ENCODE measurements at regions not wholly inside any gene's neighbourhood (a gene's known extent, or its start where the extent isn't known, plus 50 kb on each side); places are given as distances from the start of the nearest gene placed in this dataset.

- Mint-ChIP-seq H3K27ac (no peak overlapping the region), H3K36me3 (no peaks in the 10 kb centered on the region), H3K4me1 (peaks cover 11% of the 10 kb centered on the region), H3K9me3 (no peaks in the 10 kb centered on the region), H3K4me3 (no peak overlapping the region), H3K27me3 (peaks cover 11% of the 10 kb centered on the region)
- no peak for DNase-seq
Observed at GRCh38 chr20:36098364-36098763, 56.2 kb upstream of the EPB41L1 start.

GRCh38 chr20:36099106-36099505 lies 55.4 kb upstream of the EPB41L1 start:
- no peaks in the 10 kb centered on the region for H3K36me3 Mint-ChIP-seq
- H3K27ac Mint-ChIP-seq: no peak overlapping the region
- H3K9me3 Mint-ChIP-seq: no peaks in the 10 kb centered on the region
- H3K27me3 Mint-ChIP-seq: peaks cover 4% of the 10 kb centered on the region
- peaks cover 8% of the 10 kb centered on the region for H3K4me1 Mint-ChIP-seq
- no peak for DNase-seq
- H3K4me3 Mint-ChIP-seq: no peak overlapping the region

- no peak overlapping the region for H3K27ac Mint-ChIP-seq
- no peaks in the 10 kb centered on the region for H3K27me3 Mint-ChIP-seq
- no peak for DNase-seq
- H3K4me1 Mint-ChIP-seq: peaks cover 5% of the 10 kb centered on the region
- no peaks in the 10 kb centered on the region for H3K9me3 Mint-ChIP-seq
- no peak overlapping the region for H3K4me3 Mint-ChIP-seq
- no peaks in the 10 kb centered on the region for H3K36me3 Mint-ChIP-seq
Observed at GRCh38 chr20:36101192-36101591, 53.3 kb upstream of the EPB41L1 start.

- Mint-ChIP-seq H3K27ac (no peak overlapping the region), H3K4me3 (no peak overlapping the region), H3K36me3 (no peaks in the 10 kb centered on the region), H3K27me3 (no peaks in the 10 kb centered on the region), H3K4me1 (peaks cover 5% of the 10 kb centered on the region), H3K9me3 (no peaks in the 10 kb centered on the region)
- DNase-seq: no peak
Observed at GRCh38 chr20:36102306-36102705, 52.2 kb upstream of the EPB41L1 start.

- no peak overlapping the region for H3K4me3 Mint-ChIP-seq
Observed at GRCh38 chr20:36102809-36103596, 51.5 kb upstream of the EPB41L1 start.

GRCh38 chr20:36104244-36104643 lies 50.3 kb upstream of the EPB41L1 start:
- no peaks in the 10 kb centered on the region for H3K9me3 Mint-ChIP-seq
- H3K4me1 Mint-ChIP-seq: no peaks in the 10 kb centered on the region
- no peaks in the 10 kb centered on the region for H3K36me3 Mint-ChIP-seq
- no peak overlapping the region for H3K4me3 Mint-ChIP-seq
- no peaks in the 10 kb centered on the region for H3K27me3 Mint-ChIP-seq
- H3K27ac Mint-ChIP-seq: no peak overlapping the region
- no peak for DNase-seq

More at GRCh38 chr20:36102809-36103596, 51.5 kb upstream of the EPB41L1 start:
- DNase-seq: no peak
- H3K36me3 Mint-ChIP-seq: no peaks in the 10 kb centered on the region
- no peaks in the 10 kb centered on the region for H3K9me3 Mint-ChIP-seq
- H3K4me1 Mint-ChIP-seq: peaks cover 3% of the 10 kb centered on the region
- no peak overlapping the region for H3K27ac Mint-ChIP-seq
- H3K27me3 Mint-ChIP-seq: no peaks in the 10 kb centered on the region

Data from activated naive CD8-positive, alpha-beta T cell treated with anti-CD3 and anti-CD28 coated beads for 36 hours (primary cell).